Activated naive CD4-positive, alpha-beta T cell treated with anti-CD3 and anti-CD28 coated beads, Interleukin-2, amount 10 ng/mL, durations not matched to agents 7 days and 5 days (primary cell): ENCODE measurements at regions not wholly inside any gene's neighbourhood (a gene's known extent, or its start where the extent isn't known, plus 50 kb on each side); places are given as distances from the start of the nearest gene placed in this dataset.

Experiments used
- CTCF ChIA-PET: fragments of 350-600 bp; sonication (Branson Sonifier 250); formaldehyde crosslinking; loops from one replicate; lab custom pipeline; 2021; ENCODE audit warnings: antibody characterized with exemption; lab: Charles Lee
- DNase-seq: peaks from one replicate; pipeline ENCODE4 v3.0.0-alpha.2; 2020
- H3K27ac Mint-ChIP-seq: one replicate; pipeline ENCODE4 v1.8.0; 2021; ENCODE audit warnings: mild to moderate bottlenecking, moderate library complexity, mixed read lengths
- H3K27me3 Mint-ChIP-seq: one replicate; pipeline ENCODE4 v1.8.0; 2021; ENCODE audit warnings: mild to moderate bottlenecking, mixed read lengths
- H3K36me3 Mint-ChIP-seq: one replicate; pipeline ENCODE4 v1.8.0; 2021; ENCODE audit warnings: mixed read lengths
- H3K4me1 Mint-ChIP-seq: one replicate; pipeline ENCODE4 v1.8.0; 2021; ENCODE audit warnings: mixed read lengths
- H3K4me3 Mint-ChIP-seq: one replicate; pipeline ENCODE4 v1.8.0; 2021; ENCODE audit warnings: mild to moderate bottlenecking, moderate library complexity, mixed read lengths
- H3K9me3 Mint-ChIP-seq: one replicate; pipeline ENCODE4 v1.8.0; 2021; ENCODE audit warnings: mixed read lengths

DNA sequence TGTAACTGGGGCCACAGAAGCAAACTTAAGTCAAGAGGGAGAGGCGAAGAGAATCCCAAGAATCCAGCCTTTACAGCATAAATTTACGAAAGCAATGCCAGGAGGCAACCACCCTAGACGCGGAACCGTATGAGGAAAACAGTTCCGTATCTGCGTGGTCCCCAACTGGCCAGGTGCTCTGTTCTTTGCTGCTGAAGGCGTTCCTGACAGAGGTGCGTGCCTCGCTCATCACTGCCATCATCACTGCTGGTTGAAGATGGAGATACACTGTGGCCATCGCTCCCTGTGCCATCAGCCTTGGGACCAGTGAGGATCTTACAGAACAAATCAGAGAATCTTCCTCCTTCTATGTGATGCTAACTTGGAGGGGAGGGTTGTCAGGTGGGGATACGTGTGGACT, 270.5 kb upstream of the B3GAT1 start:
- Mint-ChIP-seq H3K27ac (no peak overlapping the region), H3K36me3 (no peaks in the 10 kb centered on the region)
- CTCF ChIA-PET = no interaction called here

DNA sequence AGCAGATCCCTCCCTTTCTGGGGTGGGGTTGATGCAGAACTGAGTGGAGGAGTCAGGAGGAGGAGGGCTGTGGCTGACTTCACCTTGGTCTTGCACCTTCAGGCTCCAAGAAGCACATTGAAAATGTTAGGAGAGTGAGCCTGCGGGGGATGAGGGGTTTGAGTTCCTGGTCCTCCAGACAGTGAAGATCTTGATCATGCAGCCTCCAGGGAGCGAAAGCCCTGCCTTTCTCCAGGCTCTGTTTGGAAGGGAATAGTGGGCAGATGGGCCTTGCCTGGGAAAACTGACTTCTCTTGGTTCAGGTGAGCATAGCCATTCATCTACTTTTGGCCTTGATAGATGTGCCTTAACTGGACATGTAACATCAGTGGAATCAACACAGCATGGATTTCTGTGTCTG, 267.6 kb upstream of the B3GAT1 start:
- no peak for DNase-seq
- CTCF ChIA-PET = no interaction called here
- Mint-ChIP-seq H3K4me1 (no peaks in the 10 kb centered on the region), H3K27ac (no peak overlapping the region), H3K9me3 (no peaks in the 10 kb centered on the region), H3K4me3 (no peak overlapping the region), H3K27me3 (peaks cover 4% of the 10 kb centered on the region), H3K36me3 (no peaks in the 10 kb centered on the region)

More for the DNA sequence above, 270.5 kb upstream of the B3GAT1 start:
- Mint-ChIP-seq H3K4me3 (no peak overlapping the region), H3K4me1 (no peaks in the 10 kb centered on the region), H3K9me3 (no peaks in the 10 kb centered on the region), H3K27me3 (no peaks in the 10 kb centered on the region)
- no peak for DNase-seq

DNA sequence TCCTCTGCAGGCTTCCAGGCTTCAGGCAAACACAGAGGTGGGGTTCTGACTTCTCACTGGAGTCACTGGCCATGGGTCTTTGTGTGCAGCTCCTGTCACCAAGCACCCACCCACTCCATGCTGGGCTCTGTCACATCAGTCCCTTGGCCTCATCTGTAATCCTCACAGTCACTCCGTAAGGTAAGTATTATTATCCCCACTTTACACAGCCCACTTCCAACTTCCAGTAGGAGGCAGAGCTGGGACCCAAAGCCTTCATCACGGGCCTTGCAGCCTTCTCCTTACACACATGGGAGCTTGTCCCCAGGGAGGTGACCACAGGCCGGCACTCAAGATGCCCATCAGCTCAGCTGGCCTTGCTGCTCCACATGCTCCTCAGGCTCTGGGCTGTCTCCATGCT, 266.7 kb upstream of the B3GAT1 start:
- H3K9me3 Mint-ChIP-seq = no peaks in the 10 kb centered on the region
- peaks cover 4% of the 10 kb centered on the region for H3K27me3 Mint-ChIP-seq
- CTCF ChIA-PET = no interaction called here
- DNase-seq = no peak
- H3K4me3 Mint-ChIP-seq = no peak overlapping the region
- no peaks in the 10 kb centered on the region for H3K4me1 Mint-ChIP-seq
- no peaks in the 10 kb centered on the region for H3K36me3 Mint-ChIP-seq
- H3K27ac Mint-ChIP-seq = no peak overlapping the region

DNA sequence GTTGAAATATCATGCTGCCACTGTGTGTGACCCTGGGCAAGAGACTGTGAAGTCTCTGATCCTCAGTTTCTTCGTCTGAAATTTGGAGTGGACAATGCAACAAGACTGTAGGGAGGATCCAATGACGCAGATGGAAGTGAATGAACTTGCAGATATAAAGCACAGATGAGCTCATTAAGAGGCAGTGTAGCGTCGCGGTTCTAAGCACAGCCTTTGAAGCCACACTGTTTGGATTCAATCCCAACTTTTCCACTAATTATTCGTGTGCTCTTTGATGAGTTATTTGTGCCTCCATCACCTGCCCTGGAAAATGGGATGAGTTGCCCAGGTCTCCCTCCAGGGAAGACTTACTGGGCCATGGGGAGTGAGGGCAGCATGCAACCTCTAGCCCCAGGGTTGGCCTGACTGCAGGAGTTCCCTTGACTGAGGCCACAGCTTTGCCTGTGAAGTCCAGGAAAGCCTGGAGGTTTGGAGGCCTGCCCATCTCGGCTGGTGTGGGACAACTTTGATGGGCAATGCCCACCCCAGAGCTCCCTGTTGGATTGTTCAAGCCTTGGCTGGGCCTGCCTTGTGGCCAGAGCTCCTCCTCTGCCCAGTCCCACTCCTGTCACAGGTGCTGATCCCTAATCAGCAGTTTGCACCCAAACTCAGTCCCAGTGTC, 266.0 kb upstream of the B3GAT1 start:
- no peaks in the 10 kb centered on the region for H3K9me3 Mint-ChIP-seq
- H3K27me3 Mint-ChIP-seq = peaks cover 4% of the 10 kb centered on the region
- H3K36me3 Mint-ChIP-seq = no peaks in the 10 kb centered on the region
- no peak for DNase-seq
- H3K4me3 Mint-ChIP-seq = no peak overlapping the region
- H3K4me1 Mint-ChIP-seq = no peaks in the 10 kb centered on the region
- no peak overlapping the region for H3K27ac Mint-ChIP-seq
- CTCF ChIA-PET = no interaction called here

DNA sequence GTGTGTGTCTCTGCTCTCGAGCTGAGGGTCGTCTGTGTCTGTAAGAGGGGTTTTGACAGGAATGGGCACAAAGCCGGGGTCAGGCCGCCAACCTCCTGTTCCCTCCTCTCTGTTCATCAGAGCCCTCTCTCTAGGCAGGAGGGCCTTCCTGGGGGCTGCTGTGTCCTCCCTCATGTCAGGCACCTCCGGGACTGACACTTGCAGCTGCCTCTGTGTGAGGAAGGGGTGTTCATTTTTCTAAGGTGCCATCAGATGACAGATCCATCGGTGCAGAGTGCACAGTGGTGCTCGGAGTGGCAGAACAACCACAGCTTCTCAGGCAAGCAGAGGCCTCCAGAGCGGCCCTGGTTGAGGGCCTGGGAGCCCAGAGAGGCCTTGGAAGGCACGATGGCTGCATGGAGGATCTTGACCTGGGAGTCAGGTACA, 265.4 kb upstream of the B3GAT1 start:
- no peak overlapping the region for H3K4me3 Mint-ChIP-seq
- no peak overlapping the region for H3K27ac Mint-ChIP-seq
- CTCF ChIA-PET = no interaction called here
- H3K27me3 Mint-ChIP-seq = peaks cover 4% of the 10 kb centered on the region
- H3K36me3 Mint-ChIP-seq = no peaks in the 10 kb centered on the region
- DNase-seq = no peak
- no peaks in the 10 kb centered on the region for H3K9me3 Mint-ChIP-seq
- H3K4me1 Mint-ChIP-seq = no peaks in the 10 kb centered on the region

DNA sequence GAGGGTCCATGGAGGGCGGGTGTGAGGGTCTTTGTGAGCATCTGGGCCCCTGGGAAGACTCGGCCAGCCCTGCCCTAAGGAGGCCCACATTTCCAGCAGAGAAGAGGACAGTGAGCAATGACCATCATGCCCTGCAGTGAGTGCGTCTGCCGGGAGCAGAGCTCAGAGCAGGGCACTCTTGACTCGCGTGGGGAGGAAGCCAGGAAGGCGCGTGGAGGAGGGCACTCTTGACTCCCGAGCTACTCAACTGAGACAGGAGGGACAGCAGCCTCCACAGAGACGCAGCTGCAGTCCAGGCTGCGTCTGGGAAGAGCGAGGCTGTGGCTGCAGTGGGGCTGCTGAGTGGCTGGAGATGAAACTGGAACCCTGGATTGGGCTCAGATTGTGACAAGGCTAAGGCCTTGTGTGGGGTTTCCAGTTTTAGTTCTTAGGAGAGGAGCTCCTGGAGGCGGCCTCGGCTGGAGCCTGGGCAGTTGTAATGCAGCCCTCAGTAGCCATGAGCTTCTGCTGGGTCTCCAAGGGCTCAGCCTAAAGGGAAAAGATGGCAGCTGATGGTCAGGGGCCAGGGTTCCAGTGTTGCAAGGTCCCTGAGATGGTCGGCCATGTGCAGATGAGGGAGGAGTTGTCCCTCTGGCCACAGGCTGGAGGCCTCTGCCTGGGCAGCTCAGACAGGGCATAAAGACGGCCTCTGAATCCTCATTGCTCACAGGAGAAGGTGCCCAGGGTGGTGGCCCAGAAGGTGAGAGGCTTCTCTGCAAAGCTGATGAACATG, 264.7 kb upstream of the B3GAT1 start:
- DNase-seq = no peak

DNA sequence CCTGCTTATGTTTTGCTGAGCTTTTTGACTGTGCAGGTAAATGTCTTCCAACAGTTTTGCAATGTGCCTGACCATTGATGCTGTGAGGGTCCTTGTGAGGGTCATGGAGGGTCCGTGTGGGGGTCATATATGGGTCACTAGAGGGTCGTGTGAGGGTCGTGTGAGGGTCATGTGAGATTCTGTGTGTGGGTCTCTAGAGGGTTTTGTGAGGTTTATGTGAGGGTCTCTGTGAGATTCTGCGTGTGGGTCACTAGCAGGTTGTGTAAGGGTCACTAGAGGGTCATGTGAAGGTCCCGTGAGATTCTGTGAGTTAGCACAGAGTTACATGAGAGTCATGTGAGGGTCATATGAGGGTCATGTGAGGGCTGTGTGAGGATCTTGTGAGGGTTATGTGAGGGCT, 263.9 kb upstream of the B3GAT1 start:
- Mint-ChIP-seq H3K4me1 (no peaks in the 10 kb centered on the region), H3K27ac (no peak overlapping the region), H3K4me3 (no peak overlapping the region), H3K9me3 (no peaks in the 10 kb centered on the region), H3K27me3 (peaks cover 10% of the 10 kb centered on the region), H3K36me3 (no peaks in the 10 kb centered on the region)
- no peak for DNase-seq
- CTCF ChIA-PET = no interaction called here

More for the DNA sequence above, 264.7 kb upstream of the B3GAT1 start:
- no peaks in the 10 kb centered on the region for H3K36me3 Mint-ChIP-seq
- peaks cover 4% of the 10 kb centered on the region for H3K27me3 Mint-ChIP-seq
- no peak overlapping the region for H3K27ac Mint-ChIP-seq
- no peaks in the 10 kb centered on the region for H3K9me3 Mint-ChIP-seq
- H3K4me3 Mint-ChIP-seq = no peak overlapping the region
- CTCF ChIA-PET = no interaction called here
- H3K4me1 Mint-ChIP-seq = no peaks in the 10 kb centered on the region

DNA sequence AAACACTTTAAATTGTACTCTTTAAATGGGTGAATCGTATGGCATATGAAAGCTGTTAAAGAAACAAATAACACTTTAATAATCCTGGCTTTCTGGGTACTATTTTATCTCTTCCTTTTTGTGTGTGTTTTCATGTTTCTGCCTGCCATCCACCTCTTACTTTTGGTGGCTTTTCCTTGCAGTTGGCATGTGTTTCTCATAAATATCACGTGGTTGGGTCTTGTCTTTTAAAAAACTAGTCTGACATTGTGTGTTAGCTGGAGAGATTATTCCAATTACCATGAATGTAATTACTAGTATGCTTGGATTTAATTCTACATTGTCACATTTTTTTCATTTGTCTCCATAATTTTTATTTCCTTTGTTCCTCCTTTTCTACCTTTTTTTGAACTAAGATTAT, 262.9 kb upstream of the B3GAT1 start:
- CTCF ChIA-PET = no interaction called here
- Mint-ChIP-seq H3K36me3 (no peaks in the 10 kb centered on the region), H3K4me3 (no peak overlapping the region), H3K27ac (no peak overlapping the region), H3K4me1 (no peaks in the 10 kb centered on the region), H3K9me3 (no peaks in the 10 kb centered on the region), H3K27me3 (peaks cover 19% of the 10 kb centered on the region)
- DNase-seq = no peak

DNA sequence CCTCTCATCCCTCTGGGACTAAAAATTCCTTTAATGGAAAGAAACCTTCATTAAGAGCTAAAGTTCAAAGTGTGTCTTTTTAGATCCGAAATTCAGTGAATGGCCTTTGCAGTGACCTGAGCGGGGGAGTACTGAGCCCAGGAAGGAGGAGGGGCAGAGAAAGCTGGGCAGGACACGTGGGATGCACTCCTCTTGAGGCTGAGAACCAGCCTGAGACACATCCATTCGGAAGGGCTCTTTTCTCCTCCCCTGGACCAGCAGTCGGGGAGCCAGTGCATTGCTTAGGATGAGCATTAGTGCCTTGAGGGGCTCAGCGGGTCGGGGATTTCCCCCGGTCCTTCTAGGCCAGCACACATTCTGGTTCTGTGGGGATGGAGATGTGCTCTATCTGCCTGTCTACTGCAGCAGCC, 258.9 kb upstream of the B3GAT1 start:
- peaks cover 24% of the 10 kb centered on the region for H3K27me3 Mint-ChIP-seq
- H3K4me1 Mint-ChIP-seq = no peaks in the 10 kb centered on the region
- H3K36me3 Mint-ChIP-seq = no peaks in the 10 kb centered on the region
- H3K4me3 Mint-ChIP-seq = no peak overlapping the region
- no peak for DNase-seq
- H3K9me3 Mint-ChIP-seq = no peaks in the 10 kb centered on the region
- CTCF ChIA-PET = no interaction called here
- no peak overlapping the region for H3K27ac Mint-ChIP-seq

DNA sequence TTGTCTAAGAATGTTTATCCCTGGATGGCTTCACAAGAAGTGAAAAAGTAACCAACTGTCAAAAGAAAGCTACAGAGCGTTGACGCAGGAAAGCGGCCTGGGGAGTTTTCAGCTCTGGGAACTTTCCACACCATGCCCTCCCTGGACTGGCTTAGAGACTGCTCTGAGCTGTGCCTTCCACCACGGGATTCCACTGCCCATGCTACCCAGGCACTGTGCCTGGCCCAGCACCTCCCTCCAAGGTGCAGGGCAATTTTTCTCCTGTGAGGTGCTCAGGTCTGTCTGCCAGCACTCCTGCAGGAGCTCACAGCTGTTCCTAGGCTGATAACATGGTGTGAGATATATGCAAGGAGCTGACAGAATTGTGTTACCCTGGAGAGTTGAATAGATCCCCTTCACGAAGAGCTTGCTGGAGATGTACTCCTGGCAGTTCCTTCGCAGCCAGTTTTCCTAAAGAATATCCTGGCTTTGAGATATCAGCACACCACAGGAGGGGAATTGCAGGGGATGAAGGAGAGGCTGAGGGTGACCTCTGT, 258.3 kb upstream of the B3GAT1 start:
- CTCF ChIA-PET = no interaction called here
- no peaks in the 10 kb centered on the region for H3K9me3 Mint-ChIP-seq
- no peaks in the 10 kb centered on the region for H3K36me3 Mint-ChIP-seq
- H3K27me3 Mint-ChIP-seq = peaks cover 24% of the 10 kb centered on the region
- no peaks in the 10 kb centered on the region for H3K4me1 Mint-ChIP-seq
- DNase-seq = no peak
- no peak overlapping the region for H3K27ac Mint-ChIP-seq
- no peak overlapping the region for H3K4me3 Mint-ChIP-seq

DNA sequence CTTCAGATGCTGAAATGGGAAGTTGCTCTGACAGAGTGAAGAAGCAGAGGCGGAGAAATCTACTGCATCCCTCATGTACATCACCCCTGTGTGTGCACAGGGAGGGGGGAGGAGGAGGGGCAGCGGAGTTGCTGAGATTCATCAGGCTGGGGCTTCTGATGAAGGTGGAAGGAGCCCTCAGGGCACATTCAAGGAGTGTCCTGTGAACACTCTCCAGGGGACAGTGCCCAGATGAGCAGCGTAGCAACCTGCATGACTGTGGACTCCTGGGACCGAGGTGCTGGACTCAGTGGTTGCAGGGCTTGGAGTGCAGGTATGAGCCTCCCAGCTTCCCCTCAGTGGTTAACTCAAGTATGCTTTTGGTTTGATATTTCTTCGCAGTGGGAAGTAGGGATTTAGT, 257.8 kb upstream of the B3GAT1 start:
- no peak for DNase-seq
- Mint-ChIP-seq H3K27ac (no peak overlapping the region), H3K36me3 (no peaks in the 10 kb centered on the region), H3K27me3 (peaks cover 24% of the 10 kb centered on the region), H3K4me3 (no peak overlapping the region), H3K4me1 (no peaks in the 10 kb centered on the region), H3K9me3 (no peaks in the 10 kb centered on the region)
- CTCF ChIA-PET = no interaction called here

DNA sequence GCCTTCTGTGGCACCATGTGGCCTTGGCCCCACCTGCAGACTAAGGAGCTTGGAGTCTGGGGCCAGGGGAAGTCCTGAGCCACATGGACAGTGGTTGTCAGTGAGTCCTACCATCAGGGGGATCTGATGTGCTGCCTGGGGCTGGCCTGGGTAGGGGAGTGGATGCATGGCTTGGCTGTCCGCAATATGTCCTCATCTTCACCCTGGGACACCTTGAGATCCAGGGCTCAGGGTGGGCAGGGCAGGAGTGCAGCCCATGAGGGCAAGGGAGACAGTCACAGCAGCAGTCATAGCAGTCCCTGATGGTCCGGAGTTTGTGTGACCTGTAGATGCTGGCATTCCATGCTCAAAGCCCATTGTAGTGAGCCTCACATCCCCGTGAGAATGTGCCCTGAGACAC, 256.8 kb upstream of the B3GAT1 start:
- Mint-ChIP-seq H3K27me3 (peaks cover 24% of the 10 kb centered on the region), H3K27ac (no peak overlapping the region), H3K4me3 (no peak overlapping the region), H3K36me3 (no peaks in the 10 kb centered on the region), H3K9me3 (peaks cover under 1% of the 10 kb centered on the region), H3K4me1 (no peaks in the 10 kb centered on the region)
- CTCF ChIA-PET = no interaction called here
- no peak for DNase-seq

DNA sequence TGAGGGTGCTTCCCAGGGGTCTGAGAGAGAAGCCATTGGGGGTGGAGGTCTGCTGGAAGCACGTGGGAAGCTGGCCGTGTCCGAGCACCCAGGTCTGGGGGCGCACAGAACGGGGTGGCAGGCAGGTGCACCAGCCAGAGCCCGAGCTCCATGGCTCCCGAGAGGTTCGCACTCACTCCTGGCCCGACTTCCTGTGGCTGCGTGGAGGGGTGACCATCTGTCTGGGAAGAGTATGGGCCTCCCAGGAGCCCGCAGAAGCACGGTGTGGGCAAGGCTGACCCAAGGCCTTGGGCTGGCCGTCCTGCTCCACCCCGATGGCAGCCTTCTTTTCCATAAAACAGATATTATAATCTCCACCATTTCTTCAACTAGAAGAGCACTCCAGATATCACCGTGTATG, 256.0 kb upstream of the B3GAT1 start:
- no peak for DNase-seq
- H3K4me3 Mint-ChIP-seq = no peak overlapping the region
- H3K27ac Mint-ChIP-seq = no peak overlapping the region
- H3K36me3 Mint-ChIP-seq = no peaks in the 10 kb centered on the region
- peaks cover 2% of the 10 kb centered on the region for H3K9me3 Mint-ChIP-seq
- CTCF ChIA-PET = no interaction called here
- H3K27me3 Mint-ChIP-seq = peaks cover 24% of the 10 kb centered on the region
- no peaks in the 10 kb centered on the region for H3K4me1 Mint-ChIP-seq

DNA sequence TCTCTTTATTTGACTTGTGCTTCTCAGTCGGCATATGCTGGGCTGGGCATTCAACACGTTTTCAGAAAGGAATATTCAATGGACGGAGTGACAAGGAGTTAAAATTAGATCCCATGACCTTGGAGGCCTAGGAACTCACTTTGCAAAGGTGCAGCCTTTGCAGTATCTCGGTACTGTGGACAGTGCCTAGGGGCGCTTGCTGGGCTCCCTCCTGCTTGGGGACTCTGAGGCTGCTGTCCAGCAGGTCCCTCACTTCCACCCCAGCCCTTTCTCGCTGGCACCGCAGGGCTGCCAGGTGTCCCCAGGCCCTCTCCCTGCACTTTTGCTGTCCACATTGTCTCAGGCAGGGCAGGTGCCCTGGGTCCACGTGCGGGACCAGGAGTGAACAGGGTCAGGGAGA, 255.5 kb upstream of the B3GAT1 start:
- H3K4me1 Mint-ChIP-seq = no peaks in the 10 kb centered on the region
- no peaks in the 10 kb centered on the region for H3K36me3 Mint-ChIP-seq
- no peak for DNase-seq
- H3K4me3 Mint-ChIP-seq = no peak overlapping the region
- no peak overlapping the region for H3K27ac Mint-ChIP-seq
- CTCF ChIA-PET = no interaction called here
- H3K9me3 Mint-ChIP-seq = peaks cover 2% of the 10 kb centered on the region
- H3K27me3 Mint-ChIP-seq = peaks cover 24% of the 10 kb centered on the region

DNA sequence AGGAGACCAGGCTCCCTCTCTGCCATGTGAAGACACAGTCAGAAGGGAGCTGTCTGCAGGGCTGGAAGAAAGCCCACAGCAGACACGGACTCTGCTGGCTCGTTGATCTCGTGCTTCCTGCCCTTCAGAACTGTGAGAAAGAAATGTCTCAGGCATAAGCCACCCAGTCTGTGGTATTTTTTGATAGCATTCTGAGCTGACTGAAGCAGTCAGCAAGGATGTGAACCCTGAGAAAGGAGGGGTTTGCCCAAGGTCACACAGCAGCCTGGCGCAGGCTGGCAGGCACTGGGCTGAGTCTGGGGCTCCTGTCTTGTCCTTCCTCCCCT, 255.1 kb upstream of the B3GAT1 start:
- Mint-ChIP-seq H3K27ac (no peak overlapping the region), H3K27me3 (peaks cover 24% of the 10 kb centered on the region), H3K4me1 (no peaks in the 10 kb centered on the region), H3K36me3 (no peaks in the 10 kb centered on the region), H3K4me3 (no peak overlapping the region), H3K9me3 (peaks cover 2% of the 10 kb centered on the region)
- CTCF ChIA-PET = no interaction called here
- DNase-seq = no peak
